HepG2 (cell line): ENCODE measurements at regions not wholly inside any gene's neighbourhood (a gene's known extent, or its start where the extent isn't known, plus 50 kb on each side); places are given as distances from the start of the nearest gene placed in this dataset.

Source experiments
- ATAC-seq: fragments of 200-7000 bp; cut with Tn5 transposase; 3 replicates; pipeline ENCODE4 v1.9.1; 2020; ENCODE audit warnings: mild to moderate bottlenecking, moderate library complexity
- BruUV-seq: library from RNA; stranded (reverse); fragments of 400-500 nt; replicated peaks from 2 replicates; lab custom pipeline; 2021; lab: Mats Ljungman, UMichigan
- CTCF ChIA-PET: fragments of 300-600 bp; formaldehyde crosslinking; extraction: SDS; loops from one replicate; lab custom pipeline; 2021; ENCODE audit warnings: low total read pairs, inconsistent platforms, low intra/inter-chr PET ratio; lab: Yijun Ruan, JAX
- POLR2A ChIA-PET: fragments of 350-600 bp; sonication (Branson Sonifier 250); formaldehyde crosslinking; loops from one replicate; lab custom pipeline; 2020; ENCODE audit warnings: antibody characterized with exemption, inconsistent platforms; lab: Yijun Ruan, JAX
- DNase-seq: peaks from one replicate; pipeline ENCODE4 v3.0.0-alpha.2; 2015; ENCODE audit warnings: low spot score
- FAIRE-seq: peaks from 3 replicates; lab custom pipeline; 2011; peaks lifted over from hg19 to GRCh38; lab: Jason Lieb, UNC
- H2AFZ ChIP-seq: one replicate; pipeline ENCODE4 v1.6.1; 2011; ENCODE audit warnings: low read length, inconsistent platforms
- H3K27ac ChIP-seq: fragments of 300-600 bp; 3 replicates; pipeline ENCODE4 v1.8.0; 2011; ENCODE audit warnings: mixed run types, mild to moderate bottlenecking, mixed read lengths, low read length, inconsistent platforms; ENCODE audit not compliant: insufficient read depth; ENCODE audit errors: extremely low read length
- H3K27me3 ChIP-seq, 2 experiments: fragments of 200-600 bp in 1 of 2; 2 replicates in 1 of 2; 3 replicates in 1 of 2; pipeline versions ENCODE4 v1.6.0 to v1.8.0; 2011; ENCODE audit warnings: low read length in 2 of 2, mild to moderate bottlenecking in 2 of 2, moderate library complexity in 2 of 2, inconsistent platforms in 1 of 2; ENCODE audit not compliant: insufficient read depth in 2 of 2, control insufficient read depth in 1 of 2
- H3K36me3 ChIP-seq, 2 experiments: fragments of 200-600 bp in 1 of 2; replicated peaks in 1 of 2; 2 replicates in 1 of 2; 3 replicates in 1 of 2; pipeline versions ENCODE4 v1.5.1 to v1.8.0; 2011; ENCODE audit warnings: low read length in 2 of 2, inconsistent platforms in 1 of 2; ENCODE audit not compliant: insufficient read depth in 2 of 2, control insufficient read depth in 1 of 2
- H3K4me1 ChIP-seq: 2 replicates; pipeline ENCODE4 v1.5.1; 2012; ENCODE audit warnings: low read length, inconsistent platforms; ENCODE audit not compliant: insufficient read depth
- H3K4me2 ChIP-seq: 2 replicates; pipeline ENCODE4 v1.6.0; 2011; ENCODE audit warnings: low read depth, low read length, inconsistent platforms
- H3K4me3 ChIP-seq, 3 experiments: fragments of 200-600 bp in 1 of 3; sonication (generic), shearing (Covaris generic) in 1 of 3; replicated peaks in 1 of 3; 2 replicates each; pipeline ENCODE4 v1.5.1; 2011 to 2016; ENCODE audit warnings: low read length in 3 of 3, inconsistent platforms in 2 of 3, low read depth in 2 of 3, mild to moderate bottlenecking in 2 of 3, control low read depth in 1 of 3, mixed read lengths in 1 of 3; ENCODE audit not compliant: insufficient read depth in 1 of 3
- H3K79me2 ChIP-seq: one replicate; pipeline ENCODE4 v1.6.1; 2011; ENCODE audit warnings: low read length, inconsistent platforms; ENCODE audit not compliant: insufficient read depth
- H3K9ac ChIP-seq: 2 replicates; pipeline ENCODE4 v1.6.0; 2011; ENCODE audit warnings: mild to moderate bottlenecking, low read depth, low read length, inconsistent platforms; ENCODE audit not compliant: insufficient read depth
- H3K9me3 ChIP-seq: 2 replicates; pipeline ENCODE4 v1.5.1; 2012; ENCODE audit warnings: mild to moderate bottlenecking, low read length
- H4K20me1 ChIP-seq: 2 replicates; pipeline ENCODE4 v1.6.0; 2011; ENCODE audit warnings: inconsistent platforms, mild to moderate bottlenecking, low read length, moderate library complexity; ENCODE audit not compliant: insufficient read depth
- DZIP1 ChIP-seq: sonication (generic); formaldehyde crosslinking; IDR thresholded peaks from 2 replicates; pipeline ENCODE4 v1.5.0; 2020; ENCODE audit warnings: mild to moderate bottlenecking, missing genetic modification reagents
- E2F2 ChIP-seq: sonication (generic); formaldehyde crosslinking; IDR thresholded peaks from 2 replicates; pipeline ENCODE4 v1.4.0; 2020; ENCODE audit warnings: missing genetic modification reagents, borderline replicate concordance
- KDM2A ChIP-seq: sonication (generic); formaldehyde crosslinking; IDR thresholded peaks from 2 replicates; pipeline ENCODE4 v1.4.0; 2020; ENCODE audit warnings: low read depth, missing genetic modification reagents, borderline replicate concordance
- MAF1 ChIP-seq: sonication (generic); formaldehyde crosslinking; IDR thresholded peaks from 2 replicates; pipeline ENCODE4 v1.5.0; 2020; ENCODE audit warnings: missing genetic modification reagents, borderline replicate concordance
- MLXIP ChIP-seq: sonication (generic); formaldehyde crosslinking; IDR thresholded peaks from 2 replicates; pipeline ENCODE4 v1.9.0; 2021; ENCODE audit warnings: missing genetic modification reagents, borderline replicate concordance
- RFX3 ChIP-seq: IDR thresholded peaks from 2 replicates; pipeline ENCODE4 v1.6.1; 2016; ENCODE audit warnings: missing biosample characterization, missing genetic modification reagents
- SP5 ChIP-seq: IDR thresholded peaks from 2 replicates; pipeline ENCODE4 v1.6.1; 2016; ENCODE audit warnings: low read depth, borderline replicate concordance
- YEATS4 ChIP-seq: sonication (generic); formaldehyde crosslinking; IDR thresholded peaks from 2 replicates; pipeline ENCODE4 v1.4.0; 2020; ENCODE audit warnings: missing genetic modification reagents, borderline replicate concordance
- ZMYM4 ChIP-seq: sonication (generic); formaldehyde crosslinking; IDR thresholded peaks from 2 replicates; pipeline ENCODE4 v1.8.1; 2023; ENCODE audit warnings: mild to moderate bottlenecking, missing genetic modification reagents
- ZNF230 ChIP-seq: sonication (generic); formaldehyde crosslinking; IDR thresholded peaks from 2 replicates; pipeline ENCODE4 v1.4.0; 2020; ENCODE audit warnings: mild to moderate bottlenecking, missing genetic modification reagents
- ZNF503 ChIP-seq: sonication (generic); formaldehyde crosslinking; IDR thresholded peaks from 2 replicates; pipeline ENCODE4 v1.4.0; 2020; ENCODE audit warnings: missing genetic modification reagents
- ZNF598 ChIP-seq: sonication (generic); formaldehyde crosslinking; IDR thresholded peaks from 2 replicates; pipeline ENCODE4 v1.5.1; 2020; ENCODE audit warnings: mild to moderate bottlenecking, missing genetic modification reagents, borderline replicate concordance
- ZNF878 ChIP-seq: sonication (generic); formaldehyde crosslinking; IDR thresholded peaks from 2 replicates; pipeline ENCODE4 v1.8.1; 2023; ENCODE audit warnings: mild to moderate bottlenecking, missing genetic modification reagents, moderate library complexity
- WGBS: methylation state at CpG from one replicate; pipeline ENCODE4 v1.1.6; 2017; ENCODE audit warnings: low lambda C conversion rate; 5-methylcytosine and 5-hydroxymethylcytosine counted together
- in situ Hi-C: cut with HindIII; loops from 2 replicates; pipeline ENCODE4 v1.10.0; 2017; ENCODE audit warnings: low pct_unique_long_range_greater_than_20kb; ENCODE audit not compliant: extremely low pct_ligation_motif_present
- intact Hi-C: fragments of 100-400 bp; cut with micrococcal nuclease; formaldehyde crosslinking; loops from one replicate; pipeline ENCODE4 v1.10.0; 2022; ENCODE audit not compliant: unreplicated experiment

GRCh38 chr2:55772109-55772980 is 78.7 kb upstream of the PNPT1 start:
- in situ Hi-C loops = no loop called here

More at GRCh38 chr2:55772109-55772980, 78.7 kb upstream of the PNPT1 start:
- no peaks in the 10 kb centered on the region for H3K79me2 ChIP-seq
- FAIRE-seq = no peak
- TF ChIP-seq RFX3 (CRISPR knock-in tag) (no peak), ZNF878 (CRISPR knock-in tag) (no peak), ZNF598 (CRISPR knock-in tag) (no peak), MAF1 (CRISPR knock-in tag) (no peak), E2F2 (no peak), KDM2A (no peak), DZIP1 (CRISPR knock-in tag) (no peak), ZNF503 (no peak), MLXIP (CRISPR knock-in tag) (no peak), ZNF230 (CRISPR knock-in tag) (no peak), YEATS4 (no peak), ZMYM4 (CRISPR knock-in tag) (no peak), SP5 (no peak)
- TF ChIP-seq, all 625 proteins: peak for 0
- intact Hi-C loops = no loop called here
- CTCF ChIA-PET = interaction anchor here (1.1 to 2.6 kb wide), 3 partner anchors 189 to 1744 kb away, joined by 3 to 38 read pairs (median 12); no protein-coding TSS in a partner anchor
- Histone ChIP-seq H3K9ac (no peak overlapping the region), H3K27ac (no peak overlapping the region), H2AFZ (no peak overlapping the region), H3K4me2 (no peak overlapping the region), H3K9me3 (no peaks in the 10 kb centered on the region), H3K4me1 (no peaks in the 10 kb centered on the region), H3K27me3 (no peaks in the 10 kb centered on the region), H4K20me1 (no peaks in the 10 kb centered on the region), H3K36me3 (no peaks in the 10 kb centered on the region), H3K4me3 (no peak overlapping the region)
- no peak for ATAC-seq
- WGBS = 37% methylated on average over 7 of the region's 7 CpGs
- POLR2A ChIA-PET = no interaction called here
- BruUV-seq = no TSS peak
- no peak for DNase-seq
